HG03378 (cell line): ENCODE measurements at regions not wholly inside any gene's neighbourhood (a gene's known extent, or its start where the extent isn't known, plus 50 kb on each side); places are given as distances from the start of the nearest gene placed in this dataset.
"Not testable (repeated sequence)": the region's sequence is repeated elsewhere in the genome, so short reads cannot be mapped to it uniquely, and the experiment has no call there.

Experiments used
- ATAC-seq: cut with Tn5 transposase; IDR thresholded peaks from one replicate; pipeline ENCODE4 v1.9.1; 2021; ENCODE audit warnings: mild to moderate bottlenecking, moderate library complexity; ENCODE audit not compliant: unreplicated experiment

GRCh38 chr4:19193274-19193981 is 1058.3 kb upstream of the SLIT2 start:
- no peak for ATAC-seq

- ATAC-seq, result no peak
These were observed 1059.6 kb upstream of the SLIT2 start for GRCh38 chr4:19191979-19192650.

GRCh38 chr4:19187691-19188090 is 1064.0 kb upstream of the SLIT2 start:
- no peak for ATAC-seq

- no peak for ATAC-seq
These were observed 1064.6 kb upstream of the SLIT2 start for GRCh38 chr4:19187096-19187495.

GRCh38 chr4:19181631-19182030 is 1070.1 kb upstream of the SLIT2 start:
- not testable (repeated sequence) for ATAC-seq

GRCh38 chr4:19178835-19179234 is 1072.9 kb upstream of the SLIT2 start:
- ATAC-seq, result no peak

GRCh38 chr4:19177616-19178015 is 1074.1 kb upstream of the SLIT2 start:
- no peak for ATAC-seq

GRCh38 chr4:19171832-19172231 is 1079.9 kb upstream of the SLIT2 start:
- no peak for ATAC-seq

GRCh38 chr4:19167311-19167710 is 1084.4 kb upstream of the SLIT2 start:
- ATAC-seq, result no peak

- ATAC-seq, result no peak
These were observed 1087.4 kb upstream of the SLIT2 start for GRCh38 chr4:19164334-19164733.

GRCh38 chr4:19159874-19160273 is 1091.8 kb upstream of the SLIT2 start:
- ATAC-seq, result no peak

- no peak for ATAC-seq
These were observed 1093.4 kb upstream of the SLIT2 start for GRCh38 chr4:19158107-19158809.

- no peak for ATAC-seq
These were observed 1094.9 kb upstream of the SLIT2 start for GRCh38 chr4:19156786-19157185.

GRCh38 chr4:19155568-19155967 is 1096.1 kb upstream of the SLIT2 start:
- no peak for ATAC-seq

GRCh38 chr4:19154267-19154666 is 1097.4 kb upstream of the SLIT2 start:
- ATAC-seq, result not testable (repeated sequence)

GRCh38 chr4:19152264-19152663 is 1099.4 kb upstream of the SLIT2 start:
- no peak for ATAC-seq

GRCh38 chr4:19151684-19152083 is 1100.0 kb upstream of the SLIT2 start:
- no peak for ATAC-seq

- ATAC-seq, result no peak
These were observed 1105.7 kb upstream of the SLIT2 start for GRCh38 chr4:19146038-19146437.

GRCh38 chr4:19135895-19136633 is 1114.5 kb upstream of the LCORL start:
- ATAC-seq, result no peak

- ATAC-seq, result no peak
These were observed 1113.1 kb upstream of the LCORL start for GRCh38 chr4:19134685-19135084.

GRCh38 chr4:19133315-19133714 is 1111.8 kb upstream of the LCORL start:
- ATAC-seq, result no peak
